GM23248 (cell line): ENCODE measurements at regions not wholly inside any gene's neighbourhood (a gene's known extent, or its start where the extent isn't known, plus 50 kb on each side); places are given as distances from the start of the nearest gene placed in this dataset.

Experiments
- DNase-seq: peaks from one replicate; pipeline ENCODE4 v3.0.0-alpha.2; 2015
- H2AFZ ChIP-seq: fragments of 200-600 bp; sonication (generic); 2 replicates; pipeline ENCODE4 v1.6.1; 2016; ENCODE audit warnings: antibody characterized with exemption
- H3F3A ChIP-seq: fragments of 200-600 bp; sonication (generic); 2 replicates; pipeline ENCODE4 v1.6.1; 2016; ENCODE audit warnings: mild to moderate bottlenecking, antibody characterized with exemption, mixed run types; ENCODE audit not compliant: insufficient read depth
- H3K27ac ChIP-seq: fragments of 200-600 bp; sonication (generic); 2 replicates; pipeline ENCODE4 v1.5.1; 2016; ENCODE audit warnings: mild to moderate bottlenecking
- H3K27me3 ChIP-seq: fragments of 200-600 bp; sonication (generic); replicated peaks from 2 replicates; pipeline ENCODE4 v1.6.1; 2016; ENCODE audit warnings: mild to moderate bottlenecking; ENCODE audit not compliant: insufficient read depth
- H3K36me3 ChIP-seq: fragments of 200-600 bp; sonication (generic); 2 replicates; pipeline ENCODE4 v1.6.1; 2016; ENCODE audit warnings: low read depth, mild to moderate bottlenecking
- H3K4me1 ChIP-seq: fragments of 200-600 bp; sonication (generic); 2 replicates; pipeline ENCODE4 v1.6.1; 2016; ENCODE audit warnings: mild to moderate bottlenecking; ENCODE audit not compliant: insufficient read depth
- H3K4me2 ChIP-seq: fragments of 200-600 bp; sonication (generic); one replicate; pipeline ENCODE4 v1.6.1; 2016; ENCODE audit warnings: mild to moderate bottlenecking; ENCODE audit not compliant: unreplicated experiment
- H3K4me3 ChIP-seq: fragments of 200-600 bp; sonication (generic); 2 replicates; pipeline ENCODE4 v1.5.1; 2016; ENCODE audit warnings: mild to moderate bottlenecking
- H3K79me2 ChIP-seq: fragments of 200-600 bp; sonication (generic); 2 replicates; pipeline ENCODE4 v1.6.1; 2016; ENCODE audit warnings: mild to moderate bottlenecking; ENCODE audit not compliant: insufficient read depth
- H3K9ac ChIP-seq: fragments of 200-600 bp; sonication (generic); 2 replicates; pipeline ENCODE4 v1.6.1; 2016; ENCODE audit warnings: mild to moderate bottlenecking
- H3K9me2 ChIP-seq: fragments of 200-600 bp; sonication (generic); 2 replicates; pipeline ENCODE4 v1.6.1; 2016; ENCODE audit warnings: mixed run types, mild to moderate bottlenecking, moderate library complexity; ENCODE audit not compliant: insufficient read depth
- H3K9me3 ChIP-seq: fragments of 200-600 bp; sonication (generic); one replicate; pipeline ENCODE4 v1.6.1; 2017; ENCODE audit warnings: low read depth
- H4K20me1 ChIP-seq: fragments of 200-600 bp; sonication (generic); 2 replicates; pipeline ENCODE4 v1.6.0; 2016; ENCODE audit not compliant: insufficient read depth
- EZH2 ChIP-seq: fragments of 200-600 bp; sonication (generic); IDR thresholded peaks from 2 replicates; pipeline ENCODE4 v1.6.1; 2018; ENCODE audit warnings: antibody characterized with exemption, mild to moderate bottlenecking; ENCODE audit not compliant: insufficient read depth, poor library complexity, severe bottlenecking
- EZH2phosphoT487 ChIP-seq: fragments of 200-600 bp; sonication (generic); IDR thresholded peaks from 2 replicates; pipeline ENCODE4 v1.6.1; 2018; ENCODE audit warnings: antibody characterized with exemption, moderate library complexity, mild to moderate bottlenecking, low read depth; ENCODE audit not compliant: insufficient read depth
- WGBS, 2 experiments: methylation state at CpG; one replicate each; pipeline ENCODE4 v1.1.6; 2015 to 2017; ENCODE audit warnings: low lambda C conversion rate in 2 of 2, low coverage in 1 of 2; ENCODE audit errors: missing lambda C conversion rate in 2 of 2; 5-methylcytosine and 5-hydroxymethylcytosine counted together
- in situ Hi-C: fragments of 300-500 bp; cut with MboI; formaldehyde crosslinking; loops from 2 replicates; pipeline ENCODE4 v1.15.0; 2020

DNA sequence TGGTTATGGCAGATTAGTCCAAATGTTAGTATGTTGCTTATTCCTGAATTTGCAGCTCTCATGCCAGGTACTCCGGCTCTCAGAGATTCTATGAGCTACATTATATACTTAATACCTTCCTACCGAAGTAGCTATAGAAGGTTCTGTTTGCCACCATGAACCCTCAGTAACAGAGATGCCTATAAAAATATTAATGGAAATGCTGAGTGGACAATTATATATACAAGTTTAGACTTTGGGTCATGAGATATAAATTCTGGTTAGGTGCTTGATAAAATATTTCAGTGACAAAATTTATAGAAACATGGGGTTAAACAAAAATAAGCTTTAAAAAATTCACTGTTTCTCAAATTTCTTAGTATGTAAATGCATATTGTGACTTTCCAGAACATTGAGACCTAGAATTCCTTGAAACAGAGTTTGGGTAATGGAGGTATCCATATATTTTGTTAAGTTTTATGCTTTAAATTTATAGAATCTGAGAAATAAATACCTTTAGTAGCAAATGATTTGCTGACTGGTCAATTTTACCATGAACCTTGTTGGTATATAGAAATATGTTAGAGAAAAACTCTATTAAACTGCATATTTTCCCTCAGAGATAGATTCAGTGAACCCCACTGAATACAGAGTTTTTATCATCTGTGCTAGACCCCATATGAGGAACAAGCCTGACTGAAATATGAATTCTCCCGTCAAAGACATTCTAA, 533.5 kb downstream of the SH2D4B start:
- Histone ChIP-seq H3K9me3 (no peaks in the 10 kb centered on the region), H3K4me3 (no peak overlapping the region), H3K27me3 (no peaks in the 10 kb centered on the region), H3K4me2 (no peak overlapping the region), H3K79me2 (no peaks in the 10 kb centered on the region), H4K20me1 (no peaks in the 10 kb centered on the region), H3K4me1 (no peaks in the 10 kb centered on the region), H3K9me2 (no peaks in the 10 kb centered on the region), H2AFZ (no peak overlapping the region), H3F3A (no peaks in the 10 kb centered on the region), H3K27ac (no peak overlapping the region), H3K36me3 (no peaks in the 10 kb centered on the region), H3K9ac (no peak overlapping the region)
- DNase-seq, result no peak
- 33 to 35% methylated on average over 3 of the region's 3 CpGs for WGBS, 2 experiments
- TF ChIP-seq EZH2phosphoT487, result no peak
- TF ChIP-seq EZH2, result no peak
- in situ Hi-C loops, result no loop called here

GRCh38 chr10:81073155-81073554, 535.5 kb downstream of the SH2D4B start:
- Histone ChIP-seq H3K4me3 (no peak overlapping the region), H3K79me2 (no peaks in the 10 kb centered on the region), H3K9ac (no peak overlapping the region), H3K36me3 (no peaks in the 10 kb centered on the region), H4K20me1 (no peaks in the 10 kb centered on the region), H3K27me3 (no peaks in the 10 kb centered on the region), H3K27ac (no peak overlapping the region), H3K9me2 (no peaks in the 10 kb centered on the region), H3K4me1 (no peaks in the 10 kb centered on the region), H2AFZ (no peak overlapping the region), H3K4me2 (no peak overlapping the region), H3F3A (no peaks in the 10 kb centered on the region), H3K9me3 (no peaks in the 10 kb centered on the region)
- 10 to 12% methylated on average over 2 of the region's 2 CpGs for WGBS, 2 experiments
- TF ChIP-seq EZH2 (no peak), EZH2phosphoT487 (no peak)
- in situ Hi-C loops, result no loop called here
- no peak for DNase-seq

GRCh38 chr10:81081887-81082620, 544.4 kb downstream of the SH2D4B start:
- H3K4me1 ChIP-seq, result no peaks in the 10 kb centered on the region
- H3K9me2 ChIP-seq, result no peaks in the 10 kb centered on the region
- no peak overlapping the region for H2AFZ ChIP-seq
- WGBS, 2 experiments, result 28 to 38% methylated on average over 3 of the region's 3 CpGs
- H3K27ac ChIP-seq, result no peak overlapping the region
- no peaks in the 10 kb centered on the region for H4K20me1 ChIP-seq
- no peaks in the 10 kb centered on the region for H3F3A ChIP-seq
- no peaks in the 10 kb centered on the region for H3K9me3 ChIP-seq
- no peak overlapping the region for H3K4me2 ChIP-seq
- in situ Hi-C loops, result no loop called here
- H3K27me3 ChIP-seq, result no peaks in the 10 kb centered on the region
- no peak overlapping the region for H3K9ac ChIP-seq
- TF ChIP-seq EZH2 (no peak), EZH2phosphoT487 (no peak)
- no peaks in the 10 kb centered on the region for H3K79me2 ChIP-seq
- no peak for DNase-seq
- no peak overlapping the region for H3K4me3 ChIP-seq
- H3K36me3 ChIP-seq, result no peaks in the 10 kb centered on the region

DNA sequence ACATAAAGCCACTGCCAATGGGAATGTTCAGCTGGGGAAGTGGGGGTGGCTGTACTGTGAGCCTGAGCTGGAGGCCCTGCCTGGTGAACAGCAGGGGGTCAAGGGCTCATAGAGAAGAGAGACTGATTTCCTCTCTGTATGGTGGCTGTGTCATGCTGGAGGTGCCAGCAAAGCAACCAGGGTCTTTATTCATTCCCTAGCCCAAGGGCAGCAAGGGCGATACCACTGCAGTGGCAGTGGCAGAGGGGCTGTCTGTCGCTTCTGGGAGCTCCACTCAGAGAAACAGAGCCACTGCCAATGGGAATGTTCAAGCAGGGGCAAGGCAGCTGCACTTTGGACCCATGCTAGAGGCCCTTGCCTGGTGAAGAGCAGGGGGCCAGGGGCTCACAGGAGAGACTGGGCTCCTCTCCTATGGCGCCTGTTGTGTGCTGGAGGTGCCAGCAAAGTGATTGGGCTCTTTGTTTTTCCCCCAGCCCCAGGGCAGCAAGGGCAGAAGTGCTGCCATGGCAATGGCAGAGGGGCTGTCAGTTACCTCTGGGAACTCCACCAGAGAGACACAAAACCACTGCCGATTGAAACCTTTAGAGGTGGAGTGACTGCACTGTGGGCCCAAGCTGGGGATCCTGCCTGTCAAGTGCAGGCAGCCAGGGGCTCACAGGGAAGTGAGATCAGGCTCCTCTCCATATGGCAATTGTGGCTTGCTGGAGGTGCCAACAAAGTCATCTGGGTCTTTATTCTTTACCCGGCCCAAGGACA, 545.1 kb downstream of the SH2D4B start:
- no peaks in the 10 kb centered on the region for H3K9me3 ChIP-seq
- no peak overlapping the region for H3K9ac ChIP-seq
- no peaks in the 10 kb centered on the region for H3K36me3 ChIP-seq
- H2AFZ ChIP-seq, result no peak overlapping the region
- no peaks in the 10 kb centered on the region for H3K4me1 ChIP-seq
- no peak overlapping the region for H3K4me3 ChIP-seq
- in situ Hi-C loops, result no loop called here
- no peak for TF ChIP-seq EZH2phosphoT487
- no peak for TF ChIP-seq EZH2
- WGBS, 2 experiments, result 21 to 26% methylated on average over 5 of the region's 5 CpGs
- H3K9me2 ChIP-seq, result no peaks in the 10 kb centered on the region
- no peak for DNase-seq
- H3K79me2 ChIP-seq, result no peaks in the 10 kb centered on the region
- no peak overlapping the region for H3K27ac ChIP-seq
- no peaks in the 10 kb centered on the region for H3K27me3 ChIP-seq
- H4K20me1 ChIP-seq, result no peaks in the 10 kb centered on the region
- H3K4me2 ChIP-seq, result no peak overlapping the region
- no peaks in the 10 kb centered on the region for H3F3A ChIP-seq
